Urinary bladder (tissue), 3 donors: ENCODE measurements at regions not wholly inside any gene's neighbourhood (a gene's known extent, or its start where the extent isn't known, plus 50 kb on each side); places are given as distances from the start of the nearest gene placed in this dataset.
"Not testable (repeated sequence)": the region's sequence is repeated elsewhere in the genome, so short reads cannot be mapped to it uniquely, and the experiment has no call there.

Experiments
- DNase-seq: peaks from one replicate; pipeline ENCODE4 v3.0.0-alpha.2; 2015; ENCODE audit errors: extremely low spot score
- H3K27ac ChIP-seq: one replicate; pipeline ENCODE4 v1.5.1; 2013; ENCODE audit warnings: low read depth, mild to moderate bottlenecking, moderate library complexity
- H3K36me3 ChIP-seq: one replicate; pipeline ENCODE4 v1.6.1; 2013; ENCODE audit warnings: mild to moderate bottlenecking, moderate library complexity; ENCODE audit not compliant: insufficient read depth
- H3K4me1 ChIP-seq: one replicate; pipeline ENCODE4 v1.6.1; 2013; ENCODE audit warnings: mild to moderate bottlenecking, moderate library complexity; ENCODE audit not compliant: insufficient read depth
- H3K4me3 ChIP-seq: one replicate; pipeline ENCODE4 v1.5.1; 2013; ENCODE audit warnings: low read depth, low read length
- WGBS: extraction: QIAGEN DNeasy Blood & Tissue Kit; methylation state at CpG from one replicate; pipeline ENCODE4 v1.1.7; 2013; 5-methylcytosine and 5-hydroxymethylcytosine counted together
- donor health status: healthy with polysubstance abuse.
- donor health status: healthy.

DNA sequence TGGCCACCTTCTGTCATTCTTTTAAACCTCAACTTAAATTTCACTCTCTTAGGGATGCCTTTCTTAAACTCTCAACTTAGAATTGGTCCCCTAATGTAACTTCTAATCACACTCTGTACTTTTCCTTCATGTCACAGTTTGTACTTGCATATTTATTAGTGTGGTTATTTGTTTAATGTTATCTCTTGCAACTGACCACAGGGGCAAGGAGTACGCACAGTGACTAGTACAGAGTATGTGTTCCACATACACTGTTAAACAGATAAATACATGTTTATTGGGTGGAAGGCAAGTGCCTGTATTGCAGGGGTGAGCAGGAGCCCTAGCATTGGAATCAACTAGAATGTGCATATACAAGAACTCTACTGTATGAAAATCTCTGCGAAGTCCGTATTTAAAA is 554.0 kb downstream of the INSC start:
- 92% methylated on average over 3 of the region's 3 CpGs for WGBS
- Histone ChIP-seq H3K36me3 (no peaks in the 10 kb centered on the region), H3K4me3 (no peak overlapping the region), H3K27ac (no peak overlapping the region), H3K4me1 (no peaks in the 10 kb centered on the region)
- DNase-seq: no peak

DNA sequence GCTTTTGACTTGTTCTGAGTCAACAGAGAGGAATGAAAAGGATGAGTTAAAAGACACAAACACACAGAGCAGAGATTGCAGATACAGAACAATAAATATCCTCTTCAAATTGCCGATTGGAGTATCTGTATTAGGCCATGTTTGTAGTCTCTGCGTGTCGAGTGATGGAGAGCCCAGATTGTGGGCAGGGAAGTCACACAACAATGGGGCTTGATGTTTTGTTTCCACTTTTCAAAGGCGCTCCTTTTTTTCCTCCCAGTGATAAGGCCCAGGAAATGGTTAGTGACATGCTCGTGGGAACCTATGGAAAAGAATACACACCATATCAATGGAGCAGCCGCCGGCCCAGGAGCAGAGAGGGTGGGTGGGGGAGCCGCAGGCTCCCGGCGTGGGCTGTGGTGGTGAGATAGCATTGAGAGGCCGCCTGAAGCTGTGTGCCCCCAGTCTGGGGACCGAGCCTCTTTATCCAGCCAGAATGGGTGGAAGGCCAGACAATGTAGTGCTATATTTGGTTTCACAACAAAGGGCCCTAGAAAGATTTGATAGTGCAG is 555.9 kb downstream of the INSC start:
- Histone ChIP-seq H3K4me3 (no peak overlapping the region), H3K4me1 (no peaks in the 10 kb centered on the region), H3K27ac (no peak overlapping the region), H3K36me3 (no peaks in the 10 kb centered on the region)
- WGBS: 79% methylated on average over 12 of the region's 12 CpGs
- no peak for DNase-seq

DNA sequence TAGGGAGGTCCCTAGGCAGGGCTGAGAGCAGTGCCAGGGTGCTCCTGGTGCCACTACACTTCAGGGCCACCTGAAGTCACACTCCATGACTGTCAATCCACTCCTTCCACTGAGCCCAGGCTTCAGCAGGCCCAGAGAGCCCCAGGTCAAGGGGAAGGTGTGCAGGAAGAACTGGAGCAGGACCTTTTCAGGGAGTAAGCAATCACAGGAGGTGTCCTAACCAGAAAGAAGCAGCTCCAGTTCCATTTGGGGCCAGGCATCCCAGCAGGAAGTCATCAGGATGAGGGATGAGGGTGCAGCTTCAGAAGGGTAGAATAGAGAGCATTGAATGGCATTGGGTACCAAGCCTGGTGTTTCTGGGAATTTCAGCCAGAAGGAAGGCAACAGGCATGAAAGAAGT is 556.5 kb downstream of the INSC start:
- no peak for DNase-seq
- no peak overlapping the region for H3K27ac ChIP-seq
- no peaks in the 10 kb centered on the region for H3K36me3 ChIP-seq
- H3K4me3 ChIP-seq: no peak overlapping the region
- H3K4me1 ChIP-seq: no peaks in the 10 kb centered on the region

DNA sequence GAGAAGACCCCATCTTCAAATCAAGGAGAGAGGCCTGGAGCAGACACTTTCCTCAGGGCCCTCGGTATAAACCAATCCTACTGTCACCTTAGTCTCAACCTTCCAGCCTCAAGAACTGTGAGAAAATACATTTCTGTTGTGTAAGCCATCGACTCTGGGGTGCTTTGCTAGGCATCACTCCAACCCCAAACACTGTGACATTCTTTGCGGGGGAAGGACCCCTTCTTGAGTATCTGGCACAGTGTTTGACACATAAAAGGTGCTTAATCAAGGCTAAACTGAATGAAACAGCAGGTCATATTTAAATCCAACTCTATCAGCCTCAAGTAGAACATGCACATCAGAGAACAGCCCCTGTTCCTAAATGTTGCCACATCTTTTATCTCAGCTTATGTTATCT is 558.1 kb downstream of the INSC start:
- H3K4me1 ChIP-seq: no peaks in the 10 kb centered on the region
- no peak for DNase-seq
- no peak overlapping the region for H3K4me3 ChIP-seq
- WGBS: 84% methylated on average over 3 of the region's 3 CpGs
- no peaks in the 10 kb centered on the region for H3K36me3 ChIP-seq
- no peak overlapping the region for H3K27ac ChIP-seq

DNA sequence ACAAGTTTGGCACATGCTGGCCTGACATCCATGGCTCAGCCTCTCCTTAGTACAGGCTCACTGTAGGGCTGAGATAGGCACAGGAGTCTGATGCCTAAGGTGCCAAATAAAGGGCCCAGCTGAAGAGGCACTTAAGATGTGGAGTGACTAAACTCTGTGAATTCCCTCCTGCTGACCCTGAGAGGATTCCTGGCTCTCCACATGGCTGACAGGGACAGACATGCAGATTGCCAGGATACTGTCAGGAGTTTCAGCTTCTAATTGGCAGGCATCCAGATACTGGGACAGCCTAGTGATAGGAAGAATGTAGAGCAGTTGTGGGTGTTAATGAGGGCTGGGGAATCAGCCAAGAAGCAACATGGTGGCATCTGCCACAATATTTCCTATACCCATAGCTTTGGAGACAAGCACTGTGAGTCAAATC is 558.7 kb downstream of the INSC start:
- H3K27ac ChIP-seq: no peak overlapping the region
- H3K4me3 ChIP-seq: no peak overlapping the region
- H3K4me1 ChIP-seq: no peaks in the 10 kb centered on the region
- DNase-seq: no peak
- no peaks in the 10 kb centered on the region for H3K36me3 ChIP-seq

DNA sequence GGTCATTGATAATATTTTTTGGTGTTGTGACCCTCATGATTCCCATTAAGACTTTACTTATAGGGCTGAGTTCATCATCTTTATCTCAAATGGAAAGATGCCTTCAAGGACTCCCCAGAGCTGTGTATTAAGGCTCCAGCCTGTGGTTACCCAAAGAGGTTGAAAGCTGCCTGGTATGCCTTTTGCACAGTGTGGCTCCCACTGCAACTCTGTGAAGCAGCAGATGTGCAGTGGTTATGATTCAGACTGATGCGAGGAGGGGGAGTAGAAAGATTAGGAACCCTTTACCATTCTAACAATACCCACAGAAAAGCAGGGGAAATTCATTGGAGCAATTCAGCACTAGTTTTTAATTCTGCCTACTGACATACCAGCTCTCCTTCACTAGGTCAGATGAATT is 560.0 kb downstream of the INSC start:
- WGBS: 96% methylated on average over 1 of the region's 1 CpG
- Histone ChIP-seq H3K36me3 (no peaks in the 10 kb centered on the region), H3K27ac (no peak overlapping the region), H3K4me3 (no peak overlapping the region), H3K4me1 (no peaks in the 10 kb centered on the region)
- no peak for DNase-seq

DNA sequence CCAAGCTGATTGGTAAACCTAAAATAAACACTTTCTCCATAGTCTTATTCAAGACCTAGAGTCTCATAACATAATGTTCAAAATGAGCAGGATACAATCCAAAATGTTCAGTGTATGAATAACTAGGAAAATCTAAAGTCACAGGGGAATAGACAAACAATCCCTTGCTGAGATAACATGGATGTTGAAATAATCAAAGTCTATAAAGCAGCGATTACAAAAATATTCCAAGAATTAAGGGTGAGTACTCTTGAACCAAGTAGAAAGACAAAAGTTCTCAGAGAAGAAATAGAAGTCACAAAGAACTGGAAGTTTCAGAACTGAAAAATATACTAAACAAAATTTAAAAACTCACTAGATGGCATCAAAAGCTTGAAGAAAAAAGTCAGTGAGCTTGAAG is 561.0 kb downstream of the INSC start:
- DNase-seq: no peak
- Histone ChIP-seq H3K4me3 (no peak overlapping the region), H3K27ac (no peak overlapping the region), H3K36me3 (no peaks in the 10 kb centered on the region), H3K4me1 (no peaks in the 10 kb centered on the region)
- WGBS: 62% methylated on average over 1 of the region's 1 CpG

DNA sequence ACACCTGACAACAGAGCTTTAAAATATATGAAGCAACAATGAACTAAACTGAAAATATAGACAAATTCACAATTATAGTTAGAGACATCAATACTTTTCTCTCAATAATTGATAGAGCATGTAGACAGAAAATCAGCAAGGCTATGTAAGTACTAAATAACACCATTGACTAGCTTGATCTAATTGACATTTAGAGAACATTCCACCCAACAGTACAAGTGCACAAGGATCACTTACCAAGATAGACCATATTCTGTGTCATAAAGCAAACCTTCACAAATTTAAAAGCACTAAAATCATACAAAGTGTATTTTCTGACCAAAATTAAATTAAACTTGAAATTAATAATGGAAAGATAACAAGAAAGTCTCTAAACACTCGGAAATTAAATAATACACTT is 562.5 kb downstream of the INSC start:
- H3K4me1 ChIP-seq: no peaks in the 10 kb centered on the region
- WGBS: 84% methylated on average over 1 of the region's 1 CpG
- DNase-seq: no peak
- no peak overlapping the region for H3K27ac ChIP-seq
- no peak overlapping the region for H3K4me3 ChIP-seq
- H3K36me3 ChIP-seq: no peaks in the 10 kb centered on the region

DNA sequence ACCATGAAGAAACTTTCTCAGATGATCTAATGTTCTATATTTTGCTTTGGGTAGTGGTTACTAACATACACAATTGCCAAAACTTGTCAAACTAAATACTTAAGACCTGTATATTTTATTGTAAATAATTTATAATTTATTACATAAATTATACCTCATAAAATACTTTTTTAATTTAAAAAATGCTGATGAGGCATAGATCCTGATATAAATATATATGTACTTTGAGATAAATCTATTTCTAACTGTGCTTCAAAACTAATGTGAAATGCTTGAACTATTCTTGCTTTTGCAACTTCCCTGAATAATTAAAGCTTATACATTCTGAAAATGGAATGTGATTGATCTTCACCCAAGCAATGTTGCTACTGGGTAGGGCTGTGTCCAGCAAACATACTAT is 568.8 kb downstream of the INSC start:
- no peak for DNase-seq
- no peak overlapping the region for H3K27ac ChIP-seq
- no peaks in the 10 kb centered on the region for H3K4me1 ChIP-seq
- no peak overlapping the region for H3K4me3 ChIP-seq
- no peaks in the 10 kb centered on the region for H3K36me3 ChIP-seq

DNA sequence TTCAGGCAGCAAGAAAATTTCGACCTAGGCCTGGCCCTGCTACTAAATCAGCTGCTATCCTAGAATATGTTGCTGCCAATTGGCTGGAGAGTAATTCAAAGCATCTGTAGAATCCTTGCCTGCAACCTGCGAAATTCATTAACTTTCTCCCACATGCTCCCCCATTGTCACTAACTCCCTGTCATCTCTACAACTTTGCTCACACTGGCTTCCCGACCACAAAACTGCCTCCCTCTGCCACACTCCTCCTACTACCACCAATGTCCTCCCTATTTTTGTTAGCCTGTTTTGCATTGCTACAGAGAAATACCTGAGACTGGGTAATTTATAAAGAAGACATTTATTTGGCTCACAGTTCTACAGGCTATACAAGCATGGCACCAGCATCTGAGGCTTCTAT is 570.6 kb downstream of the INSC start:
- no peak for DNase-seq
- no peak overlapping the region for H3K27ac ChIP-seq
- no peak overlapping the region for H3K4me3 ChIP-seq
- 69% methylated on average over 3 of the region's 3 CpGs for WGBS
- H3K36me3 ChIP-seq: no peaks in the 10 kb centered on the region
- H3K4me1 ChIP-seq: no peaks in the 10 kb centered on the region

DNA sequence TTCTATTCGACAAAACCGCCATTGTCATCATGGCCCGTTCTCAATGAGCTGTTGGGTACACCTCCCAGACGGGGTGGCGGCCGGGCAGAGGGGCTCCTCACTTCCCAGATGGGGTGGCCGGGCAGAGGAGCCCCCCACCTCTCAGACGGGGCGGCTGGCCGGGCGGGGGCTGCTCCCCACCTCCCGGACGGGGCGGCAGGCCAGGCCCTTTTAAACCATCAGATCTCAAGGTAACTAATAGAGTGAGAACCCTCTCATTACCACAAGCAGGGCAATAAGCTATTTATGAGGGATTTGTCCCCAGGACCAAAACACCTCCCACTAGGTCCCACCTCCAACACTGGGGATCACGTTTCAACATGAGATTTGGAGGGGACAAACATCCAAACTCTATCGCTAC is 571.5 kb downstream of the INSC start:
- WGBS: 92% methylated on average over 14 of the region's 16 CpGs
- not testable (repeated sequence) for H3K4me3 ChIP-seq, H3K36me3 ChIP-seq, DNase-seq, H3K27ac ChIP-seq, H3K4me1 ChIP-seq

DNA sequence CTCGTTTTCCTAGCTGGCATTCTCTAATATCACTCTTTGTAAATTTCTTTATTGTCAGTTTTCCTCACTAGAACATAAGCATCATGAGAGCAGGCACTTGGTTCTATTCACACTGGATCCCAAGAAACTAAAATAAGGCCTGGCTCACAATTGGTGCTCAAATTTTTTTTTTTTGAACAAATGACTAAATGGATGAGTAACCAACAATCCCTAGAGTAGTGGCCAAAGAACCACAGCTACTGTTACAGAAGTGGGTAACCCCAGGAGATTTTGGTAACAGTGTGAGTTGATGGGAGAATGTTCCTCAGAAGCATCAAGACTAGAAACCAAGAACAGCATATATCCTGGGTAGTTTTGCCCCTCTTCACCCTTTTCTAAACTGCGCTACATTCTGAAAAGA is 572.6 kb downstream of the INSC start:
- Histone ChIP-seq H3K27ac (no peak overlapping the region), H3K4me1 (no peaks in the 10 kb centered on the region), H3K4me3 (no peak overlapping the region), H3K36me3 (no peaks in the 10 kb centered on the region)
- DNase-seq: no peak
- WGBS: 95% methylated on average over 2 of the region's 2 CpGs

DNA sequence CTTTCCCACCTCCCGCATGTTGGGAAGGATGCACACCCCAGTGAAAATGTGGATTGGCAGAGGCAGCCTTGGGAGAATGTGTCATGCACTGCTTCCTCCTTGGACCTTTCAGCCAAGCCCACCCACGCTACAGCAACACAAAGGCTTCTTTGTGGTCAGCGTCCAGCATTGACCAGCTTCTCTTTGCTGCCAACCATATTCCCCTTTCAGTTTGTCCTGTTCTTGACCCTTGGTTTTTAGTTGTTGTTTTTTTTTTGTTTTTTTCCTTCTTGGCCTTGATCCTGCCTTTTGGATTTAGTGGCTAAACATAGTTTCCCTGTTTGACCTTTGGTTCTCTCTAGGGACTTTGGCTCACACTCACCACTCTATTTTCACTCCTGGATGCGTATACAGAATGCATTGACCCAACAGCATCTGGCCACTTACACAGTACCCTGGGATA is 573.6 kb downstream of the INSC start:
- WGBS: 73% methylated on average over 4 of the region's 4 CpGs
- no peaks in the 10 kb centered on the region for H3K36me3 ChIP-seq
- DNase-seq: no peak

DNA sequence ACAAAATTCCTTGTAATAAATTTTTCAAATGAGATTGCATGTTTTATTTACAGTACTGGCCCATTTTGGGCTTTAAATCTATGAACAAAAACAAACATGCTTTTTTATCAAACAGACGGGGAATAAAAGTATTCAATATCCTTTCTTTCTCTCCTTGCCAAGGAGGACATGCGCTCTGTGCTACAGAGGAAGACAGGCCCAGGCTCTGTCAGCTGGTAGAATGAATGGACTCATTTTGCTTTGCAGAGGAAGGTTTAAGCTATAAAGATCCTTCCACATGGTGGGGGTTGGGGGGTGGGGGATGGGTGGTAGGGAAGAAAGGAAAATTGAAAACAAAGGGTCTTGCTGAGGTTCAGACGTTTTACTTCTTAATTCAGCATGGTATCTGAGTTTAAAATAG is 575.6 kb downstream of the INSC start:
- H3K36me3 ChIP-seq: no peaks in the 10 kb centered on the region
- H3K27ac ChIP-seq: no peak overlapping the region
- no peaks in the 10 kb centered on the region for H3K4me1 ChIP-seq
- 44% methylated on average over 3 of the region's 3 CpGs for WGBS
- H3K4me3 ChIP-seq: no peak overlapping the region
- DNase-seq: no peak

More for the DNA sequence above, 573.6 kb downstream of the INSC start:
- Histone ChIP-seq H3K27ac (no peak overlapping the region), H3K4me3 (no peak overlapping the region), H3K4me1 (no peaks in the 10 kb centered on the region)

DNA sequence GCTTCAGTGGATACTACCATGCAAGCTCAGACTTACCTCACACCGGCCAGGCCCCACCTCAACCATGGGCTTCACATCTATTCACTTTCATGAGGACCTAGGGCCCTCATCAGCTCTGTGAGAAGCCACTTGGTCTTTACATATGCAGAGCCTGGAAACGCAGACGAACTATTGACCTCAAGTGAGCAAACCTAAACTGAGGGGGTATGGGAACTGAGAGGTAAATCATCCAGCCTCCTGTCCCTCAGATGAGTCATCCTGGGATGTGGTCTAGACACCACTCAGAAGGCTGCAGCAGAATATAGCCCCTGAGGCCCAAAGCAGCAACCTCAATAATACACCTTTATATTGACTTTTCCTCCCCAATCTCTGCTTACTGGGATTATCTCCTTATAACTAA is 578.0 kb downstream of the INSC start:
- DNase-seq: no peak
- Histone ChIP-seq H3K27ac (no peak overlapping the region), H3K36me3 (no peaks in the 10 kb centered on the region), H3K4me1 (no peaks in the 10 kb centered on the region), H3K4me3 (no peak overlapping the region)
- WGBS: 93% methylated on average over 3 of the region's 3 CpGs
